OCI-LY1 (cell line): ENCODE measurements at regions not wholly inside any gene's neighbourhood (a gene's known extent, or its start where the extent isn't known, plus 50 kb on each side); places are given as distances from the start of the nearest gene placed in this dataset.

Source experiments
- CTCF ChIP-seq: fragments of 200-600 bp; sonication (generic), shearing (Covaris generic); IDR thresholded peaks from 2 replicates; pipeline ENCODE4 v1.5.1; 2017; ENCODE audit warnings: mild to moderate bottlenecking, antibody characterized with exemption, low read length, moderate library complexity, mixed read lengths
- EZH2 ChIP-seq: fragments of 200-600 bp; sonication (generic), shearing (Covaris generic); IDR thresholded peaks from 2 replicates; pipeline ENCODE4 v1.8.0; 2017; ENCODE audit warnings: borderline replicate concordance, mixed run types, mild to moderate bottlenecking, antibody characterized with exemption, low read length, moderate library complexity, mixed read lengths

GRCh38 chr4:53907772-53908171 lies 156.6 kb downstream of the CHIC2 start:
- TF ChIP-seq CTCF (no peak), EZH2 (no peak)
